GM12872 (cell line): ENCODE measurements at regions not wholly inside any gene's neighbourhood (a gene's known extent, or its start where the extent isn't known, plus 50 kb on each side); places are given as distances from the start of the nearest gene placed in this dataset.

Experiments used
- CTCF ChIP-seq: IDR thresholded peaks from 3 replicates; pipeline ENCODE4 v1.5.1; 2011; ENCODE audit warnings: low read depth, mild to moderate bottlenecking, low read length, moderate library complexity; ENCODE audit not compliant: insufficient read depth

- no peak for TF ChIP-seq CTCF
These were observed 796.0 kb downstream of the SLC16A7 start for GRCh38 chr12:60391791-60392190.

GRCh38 chr12:60393093-60393492 is 797.3 kb downstream of the SLC16A7 start:
- TF ChIP-seq CTCF: no peak

- TF ChIP-seq CTCF: no peak
These were observed 798.8 kb downstream of the SLC16A7 start for GRCh38 chr12:60394665-60395064.

GRCh38 chr12:60398547-60398946 is 802.7 kb downstream of the SLC16A7 start:
- no peak for TF ChIP-seq CTCF

- no peak for TF ChIP-seq CTCF
These were observed 803.2 kb downstream of the SLC16A7 start for GRCh38 chr12:60399064-60399463.

GRCh38 chr12:60402996-60403395 is 807.2 kb downstream of the SLC16A7 start:
- no peak for TF ChIP-seq CTCF

GRCh38 chr12:60415351-60415750 is 819.5 kb downstream of the SLC16A7 start:
- TF ChIP-seq CTCF: no peak

- TF ChIP-seq CTCF: no peak
These were observed 824.2 kb downstream of the SLC16A7 start for GRCh38 chr12:60419986-60420385.
